ENCODE measurements at regions not wholly inside any gene's neighbourhood (a gene's known extent, or its start where the extent isn't known, plus 50 kb on each side); places are given as distances from the start of the nearest gene placed in this dataset.

- Histone ChIP-seq H3K9ac (ENCODE audit: low read length) (no peak overlapping the region), H3K9me3 (ENCODE audit: control insufficient read depth, low read depth, low read length) (no peaks in the 10 kb centered on the region), H3K27ac (ENCODE audit: low read length) (no peak overlapping the region), H3K27me3 (ENCODE audit: control insufficient read depth, insufficient read depth, low read length) (no peaks in the 10 kb centered on the region), H3K4me3 (ENCODE audit: low read length) (no peak overlapping the region), H3K4me1 (ENCODE audit: control insufficient read depth, low read depth, low read length) (peaks cover 2% of the 10 kb centered on the region), H3K36me3 (ENCODE audit: control insufficient read depth, low read depth, low read length) (no peaks in the 10 kb centered on the region)
Measured at GRCh38 chr12:67761566-67761965, 113.0 kb downstream of the DYRK2 start.

- no peak overlapping the region for H3K4me3 ChIP-seq (ENCODE audit: low read length)
- peaks cover 3% of the 10 kb centered on the region for H3K4me1 ChIP-seq (ENCODE audit: control insufficient read depth, low read depth, low read length)
- no peaks in the 10 kb centered on the region for H3K27me3 ChIP-seq (ENCODE audit: control insufficient read depth, insufficient read depth, low read length)
- no peaks in the 10 kb centered on the region for H3K36me3 ChIP-seq (ENCODE audit: control insufficient read depth, low read depth, low read length)
- H3K9ac ChIP-seq (ENCODE audit: low read length) = no peak overlapping the region
- H3K27ac ChIP-seq (ENCODE audit: low read length) = no peak overlapping the region
- H3K9me3 ChIP-seq (ENCODE audit: control insufficient read depth, low read depth, low read length) = no peaks in the 10 kb centered on the region
Measured at GRCh38 chr12:67764055-67764454, 115.5 kb downstream of the DYRK2 start.

GRCh38 chr12:67764946-67765619, 116.5 kb downstream of the DYRK2 start:
- Histone ChIP-seq H3K4me3 (ENCODE audit: low read length) (no peak overlapping the region), H3K9ac (ENCODE audit: low read length) (no peak overlapping the region), H3K9me3 (ENCODE audit: control insufficient read depth, low read depth, low read length) (no peaks in the 10 kb centered on the region), H3K4me1 (ENCODE audit: control insufficient read depth, low read depth, low read length) (peaks cover 3% of the 10 kb centered on the region), H3K27me3 (ENCODE audit: control insufficient read depth, insufficient read depth, low read length) (no peaks in the 10 kb centered on the region), H3K27ac (ENCODE audit: low read length) (no peak overlapping the region), H3K36me3 (ENCODE audit: control insufficient read depth, low read depth, low read length) (no peaks in the 10 kb centered on the region)

GRCh38 chr12:67765776-67766766, 117.5 kb downstream of the DYRK2 start:
- Histone ChIP-seq H3K27ac (ENCODE audit: low read length) (no peak overlapping the region), H3K27me3 (ENCODE audit: control insufficient read depth, insufficient read depth, low read length) (no peaks in the 10 kb centered on the region), H3K4me1 (ENCODE audit: control insufficient read depth, low read depth, low read length) (peaks cover 3% of the 10 kb centered on the region), H3K9me3 (ENCODE audit: control insufficient read depth, low read depth, low read length) (no peaks in the 10 kb centered on the region), H3K9ac (ENCODE audit: low read length) (no peak overlapping the region), H3K4me3 (ENCODE audit: low read length) (no peak overlapping the region), H3K36me3 (ENCODE audit: control insufficient read depth, low read depth, low read length) (no peaks in the 10 kb centered on the region)

GRCh38 chr12:67772267-67773169, 124.0 kb downstream of the DYRK2 start:
- H3K9me3 ChIP-seq (ENCODE audit: control insufficient read depth, low read depth, low read length) = no peaks in the 10 kb centered on the region
- peak overlapping the region; percentile 47 for H3K9ac ChIP-seq (ENCODE audit: low read length)
- no peaks in the 10 kb centered on the region for H3K27me3 ChIP-seq (ENCODE audit: control insufficient read depth, insufficient read depth, low read length)
- H3K4me3 ChIP-seq (ENCODE audit: low read length) = peak overlapping the region; percentile 32
- peak overlapping the region; percentile 80 for H3K27ac ChIP-seq (ENCODE audit: low read length)
- H3K4me1 ChIP-seq (ENCODE audit: control insufficient read depth, low read depth, low read length) = peaks cover 23% of the 10 kb centered on the region
- H3K36me3 ChIP-seq (ENCODE audit: control insufficient read depth, low read depth, low read length) = no peaks in the 10 kb centered on the region

- no peaks in the 10 kb centered on the region for H3K27me3 ChIP-seq (ENCODE audit: control insufficient read depth, insufficient read depth, low read length)
- no peaks in the 10 kb centered on the region for H3K36me3 ChIP-seq (ENCODE audit: control insufficient read depth, low read depth, low read length)
- H3K9me3 ChIP-seq (ENCODE audit: control insufficient read depth, low read depth, low read length) = no peaks in the 10 kb centered on the region
- peak overlapping the region; percentile 80 for H3K27ac ChIP-seq (ENCODE audit: low read length)
- H3K9ac ChIP-seq (ENCODE audit: low read length) = peak overlapping the region; percentile 47
- peaks cover 23% of the 10 kb centered on the region for H3K4me1 ChIP-seq (ENCODE audit: control insufficient read depth, low read depth, low read length)
- peak overlapping the region; percentile 32 for H3K4me3 ChIP-seq (ENCODE audit: low read length)
Measured at GRCh38 chr12:67773896-67774295, 125.4 kb downstream of the DYRK2 start.

- no peak overlapping the region for H3K27ac ChIP-seq (ENCODE audit: low read length)
- no peaks in the 10 kb centered on the region for H3K36me3 ChIP-seq (ENCODE audit: control insufficient read depth, low read depth, low read length)
- H3K4me3 ChIP-seq (ENCODE audit: low read length) = no peak overlapping the region
- no peak overlapping the region for H3K9ac ChIP-seq (ENCODE audit: low read length)
- H3K4me1 ChIP-seq (ENCODE audit: control insufficient read depth, low read depth, low read length) = peaks cover 23% of the 10 kb centered on the region
- H3K9me3 ChIP-seq (ENCODE audit: control insufficient read depth, low read depth, low read length) = no peaks in the 10 kb centered on the region
- H3K27me3 ChIP-seq (ENCODE audit: control insufficient read depth, insufficient read depth, low read length) = no peaks in the 10 kb centered on the region
Measured at GRCh38 chr12:67774983-67775587, 126.5 kb downstream of the DYRK2 start.

GRCh38 chr12:67780580-67781084, 132.1 kb downstream of the DYRK2 start:
- Histone ChIP-seq H3K4me1 (ENCODE audit: control insufficient read depth, low read depth, low read length) (no peaks in the 10 kb centered on the region), H3K27me3 (ENCODE audit: control insufficient read depth, insufficient read depth, low read length) (no peaks in the 10 kb centered on the region), H3K9ac (ENCODE audit: low read length) (no peak overlapping the region), H3K9me3 (ENCODE audit: control insufficient read depth, low read depth, low read length) (no peaks in the 10 kb centered on the region), H3K36me3 (ENCODE audit: control insufficient read depth, low read depth, low read length) (no peaks in the 10 kb centered on the region), H3K4me3 (ENCODE audit: low read length) (no peak overlapping the region), H3K27ac (ENCODE audit: low read length) (no peak overlapping the region)

GRCh38 chr12:67782573-67782972, 134.0 kb downstream of the DYRK2 start:
- Histone ChIP-seq H3K9me3 (ENCODE audit: control insufficient read depth, low read depth, low read length) (no peaks in the 10 kb centered on the region), H3K9ac (ENCODE audit: low read length) (no peak overlapping the region), H3K4me3 (ENCODE audit: low read length) (no peak overlapping the region), H3K36me3 (ENCODE audit: control insufficient read depth, low read depth, low read length) (no peaks in the 10 kb centered on the region), H3K4me1 (ENCODE audit: control insufficient read depth, low read depth, low read length) (no peaks in the 10 kb centered on the region), H3K27ac (ENCODE audit: low read length) (no peak overlapping the region), H3K27me3 (ENCODE audit: control insufficient read depth, insufficient read depth, low read length) (no peaks in the 10 kb centered on the region)

GRCh38 chr12:67783393-67783792, 134.8 kb downstream of the DYRK2 start:
- H3K27ac ChIP-seq (ENCODE audit: low read length) = no peak overlapping the region
- no peak overlapping the region for H3K9ac ChIP-seq (ENCODE audit: low read length)
- no peaks in the 10 kb centered on the region for H3K9me3 ChIP-seq (ENCODE audit: control insufficient read depth, low read depth, low read length)
- H3K4me1 ChIP-seq (ENCODE audit: control insufficient read depth, low read depth, low read length) = no peaks in the 10 kb centered on the region
- H3K4me3 ChIP-seq (ENCODE audit: low read length) = no peak overlapping the region
- H3K27me3 ChIP-seq (ENCODE audit: control insufficient read depth, insufficient read depth, low read length) = no peaks in the 10 kb centered on the region
- H3K36me3 ChIP-seq (ENCODE audit: control insufficient read depth, low read depth, low read length) = no peaks in the 10 kb centered on the region

All from iPS-18a (cell line).